Adrenal gland (tissue), 9 donors: ENCODE measurements at regions not wholly inside any gene's neighbourhood (a gene's known extent, or its start where the extent isn't known, plus 50 kb on each side); places are given as distances from the start of the nearest gene placed in this dataset.
"Not testable (repeated sequence)": the region's sequence is repeated elsewhere in the genome, so short reads cannot be mapped to it uniquely, and the experiment has no call there.

ENCODE experiments used
- DNase-seq, 7 donors: peaks; one replicate each; pipeline ENCODE4 v3.0.0-alpha.2; 2019 to 2020
- H3K27ac ChIP-seq, 5 donors: fragments of 200-600 bp; sonication (generic) in 4 of 5; 1 replicate in 3 of 5; 2 replicates in 2 of 5; pipeline versions ENCODE4 v1.5.1 to v1.8.0; 2016 to 2020; ENCODE audit warnings: mild to moderate bottlenecking in 1 of 5
- H3K27me3 ChIP-seq: fragments of 200-600 bp; 2 replicates; pipeline ENCODE4 v1.8.0; 2021
- H3K36me3 ChIP-seq, 2 donors: fragments of 200-600 bp; replicated peaks in 1 of 2; 1 replicate in 1 of 2; 2 replicates in 1 of 2; pipeline versions ENCODE4 v1.5.1 to v1.8.0; 2018 to 2022
- H3K4me1 ChIP-seq, 2 donors: fragments of 200-600 bp; replicated peaks in 1 of 2; 1 replicate in 1 of 2; 2 replicates in 1 of 2; pipeline versions ENCODE4 v1.5.1 to v1.8.0; 2018 to 2021
- H3K4me3 ChIP-seq, 4 donors: fragments of 200-600 bp; sonication (generic) in 3 of 4; one replicate each; pipeline ENCODE4 v1.5.1; 2016 to 2018
- H3K9me3 ChIP-seq, 3 donors: fragments of 200-600 bp; sonication (generic) in 1 of 3; replicated peaks in 1 of 3; 1 replicate in 2 of 3; 2 replicates in 1 of 3; pipeline versions ENCODE4 v1.5.1 to v1.8.0; 2016 to 2021
- POLR2A ChIP-seq, 2 donors: fragments of 450-650 bp; IDR thresholded peaks; one replicate each; pipeline ENCODE4 v1.6.1; 2017; ENCODE audit warnings: antibody characterized with exemption in 2 of 2, mild to moderate bottlenecking in 2 of 2, moderate library complexity in 1 of 2
- WGBS, 4 donors: extraction: QIAGEN DNeasy Blood & Tissue Kit in 2 of 4; methylation state at CpG; one replicate each; pipeline versions ENCODE4 v1.1.5 to v1.1.7; 2013 to 2017; 5-methylcytosine and 5-hydroxymethylcytosine counted together
- intact Hi-C, 2 donors: fragments of 100-400 bp; cut with DNase I; formaldehyde crosslinking; loops; one replicate each; pipeline versions ENCODE4 v1.14.1 to v1.15.0; 2022 to 2023
- TF ChIP-seq, protein P1 (sequence below), 6 experiments: fragments of 450-650 bp in 4 of 6; fragments of 200-600 bp in 2 of 6; sonication (generic) in 1 of 6; IDR thresholded peaks; 1 replicate in 5 of 6; 2 replicates in 1 of 6; pipeline versions ENCODE4 v1.5.1 to v1.8.0; 2016 to 2021; ENCODE audit warnings: antibody characterized with exemption in 6 of 6, mild to moderate bottlenecking in 2 of 6, moderate library complexity in 1 of 6
- donor health status: healthy with polysubstance abuse.
- donor health status: Bipolar disorder and iron deficiency.
- donor health status: DM: yes; HTN: yes; CAD: no.
- donor health status: DM: no; HTN: no; CAD: no.
- donor health status: DM: no; HTN: no; CAD: no.

DNA sequence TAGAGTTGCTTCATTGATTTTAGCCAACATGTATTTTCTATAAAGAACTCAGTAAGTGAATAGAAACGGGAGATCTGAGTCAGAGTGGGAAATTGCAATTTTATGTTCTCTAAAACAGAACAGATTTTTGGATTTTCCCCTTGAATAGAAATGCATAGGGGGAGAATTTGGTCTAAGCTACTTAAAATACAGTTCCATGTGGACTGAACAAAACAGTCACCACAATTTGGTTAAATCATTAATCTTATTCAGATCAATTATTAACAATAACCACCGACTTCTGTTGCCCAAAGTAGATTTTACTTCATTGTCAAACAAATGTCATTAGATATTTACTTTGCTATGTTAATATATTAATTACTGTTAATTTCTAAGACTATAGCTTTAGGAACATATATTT is 107.7 kb downstream of the SCG2 start:
- no peak for TF ChIP-seq POLR2A (IDR thresholded peaks at IDR 0.05)
- TF ChIP-seq, protein P1, sequence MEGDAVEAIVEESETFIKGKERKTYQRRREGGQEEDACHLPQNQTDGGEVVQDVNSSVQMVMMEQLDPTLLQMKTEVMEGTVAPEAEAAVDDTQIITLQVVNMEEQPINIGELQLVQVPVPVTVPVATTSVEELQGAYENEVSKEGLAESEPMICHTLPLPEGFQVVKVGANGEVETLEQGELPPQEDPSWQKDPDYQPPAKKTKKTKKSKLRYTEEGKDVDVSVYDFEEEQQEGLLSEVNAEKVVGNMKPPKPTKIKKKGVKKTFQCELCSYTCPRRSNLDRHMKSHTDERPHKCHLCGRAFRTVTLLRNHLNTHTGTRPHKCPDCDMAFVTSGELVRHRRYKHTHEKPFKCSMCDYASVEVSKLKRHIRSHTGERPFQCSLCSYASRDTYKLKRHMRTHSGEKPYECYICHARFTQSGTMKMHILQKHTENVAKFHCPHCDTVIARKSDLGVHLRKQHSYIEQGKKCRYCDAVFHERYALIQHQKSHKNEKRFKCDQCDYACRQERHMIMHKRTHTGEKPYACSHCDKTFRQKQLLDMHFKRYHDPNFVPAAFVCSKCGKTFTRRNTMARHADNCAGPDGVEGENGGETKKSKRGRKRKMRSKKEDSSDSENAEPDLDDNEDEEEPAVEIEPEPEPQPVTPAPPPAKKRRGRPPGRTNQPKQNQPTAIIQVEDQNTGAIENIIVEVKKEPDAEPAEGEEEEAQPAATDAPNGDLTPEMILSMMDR (IDR thresholded peaks at IDR 0.05) = no peak
- DNase-seq = no peak
- intact Hi-C loops = no loop called here

DNA sequence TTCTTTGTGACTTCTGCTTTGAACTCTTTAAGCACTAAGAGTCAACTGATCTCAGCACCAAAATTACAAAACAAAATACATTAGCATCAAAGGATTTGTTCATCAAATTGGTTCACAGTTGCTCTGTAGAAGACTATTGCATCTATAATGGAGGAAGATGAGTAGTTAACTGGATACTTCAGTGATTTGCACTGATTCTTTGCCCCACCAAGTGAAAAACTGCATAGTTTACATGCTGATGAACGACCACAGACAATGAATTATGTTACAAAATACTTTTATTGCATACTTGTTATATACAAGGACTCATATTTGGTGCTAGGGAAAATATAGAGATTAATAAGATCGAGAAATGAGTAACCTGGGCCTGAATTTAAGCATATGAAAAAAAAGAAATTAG is 107.2 kb downstream of the SCG2 start:
- no peak for DNase-seq
- Histone ChIP-seq H3K4me3 (no peak overlapping the region), H3K4me1 (no peaks in the 10 kb centered on the region), H3K36me3 (no peaks in the 10 kb centered on the region), H3K27me3 (no peaks in the 10 kb centered on the region), H3K27ac (no peak overlapping the region), H3K9me3 (no peaks in the 10 kb centered on the region)
- WGBS, 4 donors = 74 to 84% (median 76%) methylated on average over 2 of the region's 2 CpGs
- TF ChIP-seq, protein P1 (IDR thresholded peaks at IDR 0.05) = no peak
- intact Hi-C loops = no loop called here

More for the DNA sequence above, 107.7 kb downstream of the SCG2 start:
- no peak overlapping the region for H3K4me3 ChIP-seq
- H3K27ac ChIP-seq = no peak overlapping the region
- no peaks in the 10 kb centered on the region for H3K4me1 ChIP-seq
- H3K27me3 ChIP-seq = no peaks in the 10 kb centered on the region
- no peaks in the 10 kb centered on the region for H3K36me3 ChIP-seq
- no peaks in the 10 kb centered on the region for H3K9me3 ChIP-seq
- WGBS, 4 donors = 74 to 88% (median 78%) methylated on average over 2 of the region's 2 CpGs

DNA sequence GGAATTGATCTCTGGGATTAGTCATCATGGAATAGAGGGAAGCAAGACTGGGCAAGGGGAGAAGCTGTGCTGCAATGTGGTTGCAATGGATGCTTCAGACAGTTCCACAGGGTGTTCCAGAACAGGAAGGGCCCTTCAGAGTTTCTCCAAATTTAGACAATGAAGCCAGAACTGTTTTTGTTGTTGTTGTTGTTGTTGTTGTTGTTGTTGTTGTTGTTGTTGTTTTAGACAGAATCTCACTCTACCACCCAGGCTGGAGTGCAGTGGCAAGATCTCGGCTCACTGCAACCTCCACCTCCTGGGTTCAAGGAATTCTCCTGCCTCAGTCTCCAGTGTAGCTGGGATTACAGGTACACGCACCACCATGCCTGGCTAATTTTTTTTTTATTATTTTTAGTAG is 105.3 kb downstream of the SCG2 start:
- H3K27ac ChIP-seq, H3K27me3 ChIP-seq, intact Hi-C loops, H3K4me1 ChIP-seq, H3K36me3 ChIP-seq, H3K4me3 ChIP-seq, DNase-seq, H3K9me3 ChIP-seq: not testable (repeated sequence)
- 75 to 82% (median 77%) methylated on average over 2 of the region's 2 CpGs for whole genome bisulfite sequencing, 4 donors

DNA sequence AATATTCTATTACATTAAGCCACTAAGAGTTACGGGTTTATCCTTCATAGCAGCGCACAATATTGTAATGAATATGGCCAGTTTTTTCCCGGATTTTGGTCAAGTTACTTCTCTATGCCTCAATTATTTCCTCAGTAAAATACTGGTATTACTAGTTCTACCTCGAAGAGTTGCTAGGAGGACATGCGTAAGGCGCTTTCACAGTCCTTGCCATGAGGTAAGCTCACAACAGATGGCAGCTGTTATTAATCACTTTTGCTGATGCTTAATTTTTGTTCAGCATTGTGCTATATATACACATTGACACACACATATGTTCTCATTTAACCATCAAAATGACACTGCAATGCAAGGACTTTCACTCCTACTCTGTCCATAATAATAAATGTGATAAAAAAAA is 101.5 kb downstream of the SCG2 start:
- no peak for DNase-seq
- Histone ChIP-seq H3K36me3 (no peaks in the 10 kb centered on the region), H3K27me3 (no peaks in the 10 kb centered on the region), H3K4me1 (no peaks in the 10 kb centered on the region), H3K9me3 (no peaks in the 10 kb centered on the region), H3K27ac (no peak overlapping the region), H3K4me3 (no peak overlapping the region)
- 85 to 94% (median 91%) methylated on average over 6 of the region's 6 CpGs for WGBS, 4 donors
- intact Hi-C loops = no loop called here
- TF ChIP-seq POLR2A (IDR thresholded peaks at IDR 0.05) = no peak
- TF ChIP-seq, protein P1 (IDR thresholded peaks at IDR 0.05) = no peak

DNA sequence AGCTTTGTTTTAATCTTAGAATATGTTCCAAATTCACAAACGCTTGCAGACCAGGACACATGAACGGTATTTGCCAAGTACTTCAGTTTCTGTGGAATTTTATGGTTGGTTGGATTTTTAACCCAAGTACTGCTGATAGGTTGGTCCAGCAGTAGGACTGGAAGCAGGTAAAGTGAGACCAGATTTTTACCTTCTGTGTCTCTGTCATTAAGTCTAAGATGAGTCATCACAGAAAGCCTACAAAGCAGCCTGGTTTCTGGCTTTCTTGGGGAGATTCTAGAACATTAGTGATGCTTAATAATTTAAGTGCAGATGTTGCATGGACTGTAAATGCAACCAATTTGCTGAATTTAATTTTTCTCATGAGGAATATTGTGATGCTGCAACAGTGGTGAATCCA is 100.5 kb downstream of the SCG2 start:
- Histone ChIP-seq H3K27ac (no peak overlapping the region), H3K4me3 (no peak overlapping the region), H3K27me3 (no peaks in the 10 kb centered on the region), H3K36me3 (no peaks in the 10 kb centered on the region), H3K9me3 (no peaks in the 10 kb centered on the region), H3K4me1 (no peaks in the 10 kb centered on the region)
- WGBS, 4 donors = 63 to 78% (median 73%) methylated on average over 2 of the region's 2 CpGs
- intact Hi-C loops = no loop called here
- TF ChIP-seq, protein P1 (IDR thresholded peaks at IDR 0.05) = no peak
- TF ChIP-seq POLR2A (IDR thresholded peaks at IDR 0.05) = no peak
- DNase-seq = no peak
